GF-D8 (cell line): ENCODE measurements at regions not wholly inside any gene's neighbourhood (a gene's known extent, or its start where the extent isn't known, plus 50 kb on each side); places are given as distances from the start of the nearest gene placed in this dataset.
"Not testable (repeated sequence)": the region's sequence is repeated elsewhere in the genome, so short reads cannot be mapped to it uniquely, and the experiment has no call there.

ENCODE experiments used
- DNase-seq: peaks from one replicate; lab custom pipeline; 2025; lab: John Stamatoyannopoulos, UW

DNA sequence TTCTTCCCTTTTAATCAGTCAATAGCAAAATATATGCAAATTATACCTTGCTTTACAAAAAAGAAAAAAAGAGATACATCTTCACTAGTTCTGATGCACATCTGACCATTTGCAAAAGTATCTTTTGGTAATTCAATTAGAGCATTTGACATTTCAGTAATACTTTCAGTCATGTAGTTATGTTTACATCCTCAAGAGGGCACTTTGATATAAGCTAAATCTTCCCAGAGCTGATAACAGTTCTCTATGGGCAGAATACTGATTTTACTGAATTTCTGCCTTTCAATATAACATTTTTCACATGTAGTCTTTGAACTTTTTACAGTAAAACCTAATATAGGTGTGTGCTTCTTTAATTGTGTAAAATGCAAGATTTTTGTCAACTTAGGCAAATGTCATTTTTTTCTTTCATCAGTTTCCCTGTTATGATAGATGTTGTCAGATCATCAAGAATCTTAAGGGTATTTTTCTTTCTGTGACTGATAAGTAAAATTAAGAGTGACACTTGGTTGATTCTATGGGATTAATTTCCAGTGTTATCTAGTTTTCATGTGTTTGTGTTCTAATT is 703.5 kb upstream of the SEMA3D start:
- peak; percentile 9 for DNase-seq

DNA sequence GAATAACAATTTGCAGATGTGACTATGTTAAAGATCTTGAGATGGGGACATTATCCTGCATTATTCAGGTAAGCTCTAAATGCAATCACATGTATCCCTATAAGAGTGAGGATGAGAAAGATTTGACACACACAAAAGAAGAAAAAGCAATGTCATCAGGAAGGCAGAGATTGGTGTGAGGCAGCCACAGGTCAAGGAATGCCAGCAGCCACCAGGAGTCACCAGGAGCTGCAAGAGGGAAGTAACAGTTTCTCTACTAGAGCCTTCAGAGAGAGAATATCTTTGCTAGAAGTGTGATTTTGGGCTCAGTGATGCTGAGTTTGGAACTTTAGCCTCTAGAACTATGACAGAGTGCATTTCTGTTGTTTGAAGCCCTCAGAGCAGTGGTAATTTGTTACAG is 700.3 kb upstream of the SEMA3D start:
- no peak for DNase-seq

DNA sequence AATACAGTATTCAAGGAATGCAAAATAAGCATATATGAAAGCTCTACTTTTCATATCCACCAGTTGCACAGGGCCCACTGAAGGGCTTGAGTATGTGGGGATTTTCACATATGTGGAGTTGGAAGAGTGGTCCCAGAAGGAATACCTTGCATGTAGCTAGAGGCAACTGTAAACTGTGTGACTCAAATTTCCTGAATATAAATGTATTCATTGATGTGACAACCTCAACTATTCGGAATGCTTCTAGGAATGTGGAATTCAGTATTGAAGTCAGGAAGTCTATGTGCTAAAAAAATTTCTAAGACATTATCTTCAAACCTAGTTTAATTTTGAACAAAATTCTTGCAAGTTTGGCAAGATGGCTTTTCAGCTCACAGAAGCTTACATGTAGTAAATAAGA is 695.5 kb upstream of the SEMA3D start:
- no peak for DNase-seq

DNA sequence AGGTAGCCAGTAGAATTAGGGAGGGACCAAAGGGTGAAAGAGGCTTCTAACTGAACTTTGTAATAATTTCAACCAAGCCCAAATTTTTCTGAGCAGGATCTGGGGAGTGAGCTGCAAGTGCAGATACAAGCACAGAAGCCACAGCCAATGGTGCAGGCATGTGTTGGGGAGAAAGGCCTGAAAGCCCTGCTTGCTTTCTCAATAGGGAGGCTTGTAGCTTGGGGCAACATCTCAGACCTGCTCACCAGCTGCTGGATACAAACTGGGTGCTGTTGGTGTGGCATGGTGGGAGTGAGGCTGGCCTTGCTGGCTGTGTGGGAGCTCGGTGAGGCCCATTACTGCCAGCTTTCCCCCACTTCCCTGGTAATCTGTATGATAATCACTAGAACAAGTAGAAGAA is 688.5 kb upstream of the SEMA3D start:
- no peak for DNase-seq

DNA sequence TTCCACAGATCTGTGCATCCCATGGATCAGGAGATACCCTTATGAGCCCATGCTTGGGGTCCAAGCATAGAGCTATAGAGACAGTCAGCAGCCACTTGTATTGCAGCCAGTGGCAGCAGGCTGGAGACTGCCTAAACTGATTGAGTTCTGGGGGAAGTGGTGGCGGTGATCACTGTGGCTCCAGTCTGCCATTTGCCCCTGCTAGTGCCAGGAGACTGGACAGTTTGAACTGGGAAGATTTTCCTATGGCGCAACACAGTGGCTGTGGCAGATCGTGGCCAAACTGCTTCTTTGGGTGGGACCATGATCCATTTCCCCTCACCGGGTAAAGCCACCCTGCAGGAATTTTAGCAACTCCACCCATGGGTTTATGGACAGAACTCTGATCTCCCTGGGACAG is 679.7 kb upstream of the SEMA3D start:
- no peak for DNase-seq

DNA sequence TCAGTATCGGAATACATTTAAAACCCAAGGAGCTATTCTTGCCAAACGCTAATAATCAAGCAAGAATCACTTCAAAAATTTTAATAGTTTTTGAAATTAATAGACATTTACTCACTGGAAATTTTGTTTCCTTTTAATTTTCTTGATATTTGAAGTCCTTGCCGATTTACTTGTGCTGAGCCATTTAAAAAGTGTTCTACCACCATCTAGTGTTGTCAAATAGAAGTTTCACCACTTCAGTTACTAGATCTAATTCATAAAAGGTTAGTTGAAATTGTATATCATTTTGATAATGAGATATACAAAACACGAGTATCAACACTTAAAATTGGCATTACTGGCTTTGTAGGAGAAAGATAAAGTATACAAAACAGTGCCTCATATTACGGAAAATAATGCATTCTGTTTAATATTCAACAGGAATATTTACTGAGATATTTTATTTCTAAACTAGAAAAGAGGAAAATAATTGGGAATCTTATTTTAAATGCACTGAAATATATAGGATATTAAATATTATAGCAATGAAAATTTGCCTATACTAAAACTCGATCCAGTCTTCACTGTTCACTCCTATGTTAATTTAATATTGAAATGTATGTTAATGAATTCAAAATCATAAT is 664.8 kb upstream of the SEMA3D start:
- DNase-seq = peak; percentile 16

DNA sequence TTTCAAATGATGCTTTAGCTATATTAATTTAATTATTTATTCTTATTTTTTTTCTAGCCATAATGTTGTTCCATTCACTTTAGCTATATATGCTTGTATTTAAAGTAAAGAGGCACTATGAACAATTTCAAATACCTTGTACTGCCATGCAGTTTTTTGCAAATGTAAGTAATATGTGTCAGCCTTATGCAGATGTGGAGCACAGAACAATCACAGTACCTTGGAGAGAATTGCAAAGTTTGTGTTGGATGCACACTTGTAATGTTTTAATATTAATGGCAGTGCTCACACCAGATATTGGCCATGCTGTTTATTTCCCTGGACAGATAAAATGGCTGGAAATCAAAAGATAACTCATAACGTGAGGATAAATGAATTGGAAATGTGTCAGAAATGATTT is 663.5 kb upstream of the SEMA3D start:
- DNase-seq = no peak

DNA sequence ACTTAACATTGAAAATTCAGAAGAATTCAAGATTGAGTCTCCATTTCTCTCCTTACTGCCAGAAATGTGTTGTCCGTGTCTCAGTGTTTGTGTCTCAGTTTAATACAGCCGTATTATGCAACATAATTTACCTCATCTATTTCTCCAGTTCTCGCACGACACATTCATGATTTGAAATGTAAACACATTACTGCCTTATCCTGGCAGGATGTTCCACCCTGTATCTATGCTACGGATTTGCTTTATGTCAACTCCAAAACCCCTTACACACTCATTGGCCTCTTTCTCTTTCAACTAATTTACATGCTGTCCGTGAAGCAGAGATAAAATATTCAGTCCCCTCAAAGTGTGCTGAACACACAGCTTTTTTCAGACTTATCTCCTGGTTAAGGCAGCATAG is 653.7 kb upstream of the SEMA3D start:
- DNase-seq = no peak

DNA sequence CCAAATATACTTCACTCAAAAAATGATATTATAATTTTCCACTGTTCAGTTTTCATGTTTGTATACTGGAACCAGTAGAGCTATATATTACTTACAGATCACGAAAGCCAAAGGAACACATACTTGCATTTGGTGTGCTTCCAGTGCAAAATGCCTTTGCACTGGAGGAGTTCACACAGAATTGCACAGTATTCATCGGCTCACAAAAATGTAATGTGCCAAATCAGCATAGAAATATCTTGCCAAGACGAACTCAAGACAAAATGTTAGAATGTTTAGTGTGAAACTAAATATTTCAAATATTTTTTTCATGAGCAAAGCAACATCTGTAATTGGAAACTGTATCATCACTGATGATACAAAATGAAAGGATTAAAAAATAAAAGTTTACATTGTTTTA is 646.2 kb upstream of the SEMA3D start:
- DNase-seq = no peak

DNA sequence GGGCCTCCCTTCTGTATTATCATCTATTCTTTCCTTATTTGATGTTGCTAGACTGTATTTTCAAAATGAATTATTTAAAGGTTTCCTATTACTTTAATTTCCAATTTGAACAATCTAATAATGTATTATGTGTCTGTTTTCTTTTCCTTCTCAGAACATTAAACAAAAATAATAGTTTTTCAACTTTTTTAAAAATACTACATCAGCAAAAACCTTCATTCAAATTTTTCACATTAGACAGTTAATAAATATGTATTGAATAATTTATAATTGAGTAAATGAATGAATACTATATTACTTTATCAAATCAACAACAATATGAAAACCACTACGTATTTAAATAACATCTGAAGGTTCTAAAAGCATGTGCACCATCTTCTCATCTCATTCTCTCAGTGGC is 644.1 kb upstream of the SEMA3D start:
- no peak for DNase-seq

DNA sequence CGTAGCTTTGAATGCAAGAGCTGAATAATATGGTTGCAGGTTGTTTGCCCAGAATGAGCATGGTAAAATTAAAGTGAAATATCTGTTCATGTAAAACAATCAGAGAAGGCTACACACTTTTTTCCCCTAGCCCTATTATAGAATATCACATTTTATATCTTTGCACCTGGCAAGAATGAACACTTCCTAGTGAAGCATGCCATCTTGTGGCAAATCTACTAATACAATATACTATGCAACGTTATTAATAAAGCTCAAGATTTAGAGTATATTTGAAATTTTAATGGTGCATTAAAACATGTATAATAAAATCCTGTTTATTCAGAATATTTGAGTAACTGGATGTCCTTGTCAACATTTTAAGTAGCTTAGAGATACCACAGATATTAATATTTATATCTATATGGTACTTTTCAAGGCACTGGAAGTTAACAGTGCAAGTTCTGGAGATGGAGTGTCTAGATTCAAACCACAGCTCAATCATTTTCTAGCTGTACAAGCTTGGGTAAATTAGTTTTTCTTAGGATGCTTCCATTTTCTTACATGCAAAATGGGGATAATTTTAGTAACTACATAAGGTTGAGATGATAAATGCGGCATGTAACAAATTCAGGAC is 643.1 kb upstream of the SEMA3D start:
- DNase-seq = no peak

DNA sequence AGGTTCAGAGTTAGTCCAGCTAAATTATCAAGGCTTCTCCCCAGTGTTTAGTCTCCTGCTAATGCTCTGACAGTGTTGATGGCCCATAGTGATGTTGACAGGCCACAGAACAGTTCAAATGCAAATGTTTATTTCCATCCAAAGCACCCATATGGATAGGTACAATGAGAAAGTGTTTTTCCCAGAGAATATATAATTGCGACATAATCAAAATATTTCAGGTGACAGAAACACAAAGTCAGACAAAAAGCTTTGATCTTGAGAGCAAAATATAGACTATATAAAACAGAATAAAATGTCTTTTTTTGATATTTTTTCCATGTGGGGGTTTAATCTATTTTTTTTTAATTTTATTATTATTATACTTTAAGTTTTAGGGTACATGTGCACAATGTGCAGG is 642.3 kb upstream of the SEMA3D start:
- no peak for DNase-seq

DNA sequence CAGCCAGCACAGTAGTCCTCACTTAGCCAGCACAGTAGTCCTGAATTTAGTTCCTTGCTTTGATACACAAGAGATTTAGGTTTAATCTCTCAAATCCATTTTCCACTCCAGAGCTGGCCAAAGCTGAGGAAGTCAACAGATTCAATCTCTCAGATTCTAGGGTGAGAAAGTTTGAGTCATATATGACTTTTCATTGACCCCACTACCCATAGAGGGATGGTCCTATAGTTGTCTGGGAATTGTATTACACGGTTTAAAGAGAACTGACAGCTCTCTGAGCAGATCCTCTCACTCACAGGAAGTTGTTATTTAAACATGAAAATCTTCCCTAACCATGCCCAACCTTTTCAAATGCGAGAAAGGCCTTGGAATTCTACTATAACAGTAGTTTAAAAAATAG is 641.8 kb upstream of the SEMA3D start:
- DNase-seq = no peak

DNA sequence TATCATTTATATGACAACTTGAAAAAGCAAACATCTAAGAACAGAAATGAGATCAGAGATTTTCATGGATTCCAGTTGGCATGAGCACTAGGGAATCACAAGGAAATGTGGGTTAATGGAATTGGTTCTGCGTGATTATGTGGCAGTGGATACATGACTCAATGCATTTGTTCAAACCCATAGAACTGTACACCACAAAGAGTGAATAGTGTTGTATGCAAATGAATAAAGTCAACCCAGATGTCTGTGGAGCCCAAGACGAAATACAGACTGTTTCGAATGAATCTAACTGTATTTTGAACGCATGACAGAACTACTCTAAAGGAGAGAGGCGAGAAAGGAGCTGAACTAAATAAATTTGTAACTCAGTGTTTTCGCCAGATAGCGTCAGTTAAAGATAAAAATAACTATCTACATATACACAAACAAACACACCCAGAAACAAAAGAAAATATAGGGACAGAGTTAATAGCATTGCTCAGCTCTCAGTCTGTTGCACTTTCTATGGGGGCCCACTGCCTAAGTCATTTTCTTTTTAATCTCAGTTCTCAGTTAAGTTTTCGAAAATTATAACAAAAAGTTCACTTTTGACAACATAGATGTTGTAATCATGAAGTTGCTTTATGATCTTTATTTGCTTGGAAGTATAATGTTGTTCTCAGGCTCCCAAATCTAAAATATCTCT is 636.7 kb upstream of the SEMA3D start:
- no peak for DNase-seq

DNA sequence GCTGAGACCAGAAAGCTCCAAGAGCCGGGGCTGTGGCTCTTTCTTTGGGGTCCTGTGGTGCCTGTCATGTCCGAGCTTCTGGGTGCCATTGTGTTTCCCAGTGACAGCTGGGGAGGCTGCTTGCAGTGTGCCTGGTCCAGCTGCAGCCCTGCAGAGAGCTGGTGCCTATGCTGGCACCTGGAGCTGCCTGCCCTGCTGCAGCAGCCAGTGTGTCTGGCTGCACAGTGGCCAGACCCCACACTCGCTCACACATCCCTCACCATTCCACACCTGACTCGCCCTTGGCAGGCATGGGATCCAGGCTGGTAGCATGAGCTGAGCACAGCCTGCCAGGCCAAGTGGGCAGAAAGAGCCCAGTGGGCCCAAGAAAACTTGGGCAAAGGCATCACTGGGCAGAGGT is 635.1 kb upstream of the SEMA3D start:
- no peak for DNase-seq

DNA sequence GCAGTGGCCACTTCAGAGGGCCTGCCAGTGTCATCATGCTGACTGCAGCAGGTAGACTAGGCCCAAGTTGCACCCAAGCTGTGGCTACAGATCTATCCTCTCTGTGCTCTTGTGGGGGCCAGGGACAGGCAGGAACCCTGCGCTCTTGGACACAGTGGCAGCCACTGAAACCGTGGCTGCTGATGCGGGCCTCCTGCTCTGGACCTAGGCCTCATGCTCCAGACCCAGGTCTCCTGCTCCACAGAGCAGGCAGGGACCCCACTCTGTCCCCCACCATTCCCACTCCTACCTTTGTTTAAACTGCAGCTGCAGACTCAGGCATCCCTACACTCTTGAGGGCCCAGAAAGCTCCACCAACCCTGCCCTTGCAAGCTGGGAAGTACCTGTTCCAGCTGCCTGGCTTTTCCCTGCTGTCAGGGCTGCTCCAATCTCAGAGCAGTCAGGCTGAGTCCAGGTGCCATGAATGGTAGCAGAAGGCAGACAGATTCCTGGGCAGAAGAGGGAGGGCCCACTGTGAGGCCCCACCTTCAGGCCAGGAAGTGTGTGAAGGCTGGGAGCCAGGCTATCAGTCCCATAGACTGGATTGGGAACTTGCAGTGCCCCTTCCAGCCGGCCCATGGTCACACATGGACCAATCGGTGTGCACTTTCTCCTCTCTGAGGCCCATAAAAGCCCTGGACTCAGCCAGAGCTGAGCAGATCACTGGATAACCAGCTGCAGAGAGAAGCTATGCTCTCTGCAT is 634.0 kb upstream of the SEMA3D start:
- no peak for DNase-seq

DNA sequence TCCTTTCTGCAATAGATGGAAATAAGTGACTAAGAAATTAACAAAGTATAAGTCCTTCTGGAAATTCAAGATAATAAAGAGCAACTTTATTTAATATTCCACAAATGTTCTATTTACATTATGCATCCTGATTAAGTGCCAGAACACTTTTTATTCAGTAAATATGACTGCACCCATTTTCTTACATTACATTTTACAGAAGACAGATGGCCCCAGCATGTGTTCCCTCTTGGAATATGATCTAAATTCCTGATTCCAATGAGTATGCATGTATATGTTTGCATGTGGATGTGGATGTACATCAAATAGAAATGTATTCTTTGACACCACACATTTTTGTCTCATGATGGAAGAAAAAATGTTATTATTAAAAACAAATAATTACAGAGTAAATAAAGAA is 628.7 kb upstream of the SEMA3D start:
- DNase-seq = no peak

DNA sequence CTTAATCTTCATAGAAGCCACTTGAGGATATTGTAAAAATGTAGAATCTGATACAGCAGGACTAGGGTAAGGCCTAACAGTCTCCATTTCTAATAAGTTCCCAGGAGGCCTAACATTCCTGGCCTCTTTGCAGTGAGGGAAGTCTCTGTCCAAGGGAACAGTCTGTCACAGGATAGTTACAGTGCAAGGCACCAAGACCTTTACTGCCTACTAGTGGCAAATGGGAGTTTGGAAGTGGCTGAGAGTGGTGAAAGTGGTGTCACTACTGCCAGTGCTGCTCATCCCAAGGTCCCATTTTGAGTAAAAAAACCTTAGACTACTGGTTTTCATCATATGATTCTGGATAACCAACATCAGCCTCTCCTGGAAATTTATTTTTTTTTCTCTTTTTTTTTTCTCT is 619.5 kb upstream of the SEMA3D start:
- no peak for DNase-seq

DNA sequence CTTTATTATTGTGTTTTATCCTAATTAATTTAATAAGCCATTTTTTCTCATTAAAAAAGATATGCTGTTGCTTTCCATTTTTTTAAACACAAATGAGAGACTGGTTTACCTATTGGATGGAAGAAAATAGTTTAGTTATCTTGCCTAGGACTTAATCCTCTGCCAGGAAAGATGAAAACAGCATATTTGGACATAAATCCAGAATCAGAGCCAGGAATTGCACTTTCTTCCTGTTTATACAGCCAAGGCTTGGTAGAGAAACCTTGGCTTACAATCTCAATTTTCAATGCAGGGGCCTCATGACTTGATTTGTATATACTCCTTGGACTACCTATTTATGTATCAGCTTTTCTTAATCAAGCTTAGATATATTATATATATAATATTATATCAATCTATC is 618.8 kb upstream of the SEMA3D start:
- no peak for DNase-seq

DNA sequence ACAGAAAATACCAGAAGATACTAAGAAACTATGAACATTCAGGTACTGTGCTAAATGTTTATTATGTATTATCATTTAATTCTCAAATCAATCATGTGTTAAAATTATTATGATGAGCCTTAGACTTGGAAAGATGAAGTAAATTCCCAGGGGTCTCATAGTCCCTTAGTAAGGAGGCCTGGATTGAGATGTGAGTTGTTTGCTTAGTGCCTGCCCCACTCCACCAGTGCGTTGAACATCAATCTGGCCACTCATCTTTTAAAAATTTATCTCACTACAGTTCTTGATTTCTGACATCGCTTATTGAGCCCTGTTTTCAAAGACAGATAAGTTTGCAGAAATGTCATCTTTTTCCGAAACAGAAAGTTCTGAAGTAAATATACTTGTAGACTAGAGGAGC is 618.4 kb upstream of the SEMA3D start:
- no peak for DNase-seq

DNA sequence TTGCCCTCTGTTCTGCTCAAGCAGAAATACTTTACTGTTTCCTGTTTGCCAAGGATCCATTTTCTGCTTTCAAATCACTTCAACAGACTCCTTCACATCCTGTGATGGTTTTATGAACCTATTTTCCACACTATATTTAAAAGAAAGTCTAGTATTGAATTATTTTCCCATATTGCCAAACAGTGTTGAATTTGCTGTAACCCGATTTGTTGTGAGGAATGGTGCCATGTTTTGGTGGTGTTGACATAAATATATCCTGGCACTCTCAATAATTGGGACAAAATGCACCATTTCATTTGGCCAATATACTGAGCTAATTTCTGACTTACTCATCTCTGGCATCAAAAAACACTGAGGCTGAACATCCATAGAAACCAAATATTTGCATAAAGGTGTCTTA is 615.4 kb upstream of the SEMA3D start:
- no peak for DNase-seq

DNA sequence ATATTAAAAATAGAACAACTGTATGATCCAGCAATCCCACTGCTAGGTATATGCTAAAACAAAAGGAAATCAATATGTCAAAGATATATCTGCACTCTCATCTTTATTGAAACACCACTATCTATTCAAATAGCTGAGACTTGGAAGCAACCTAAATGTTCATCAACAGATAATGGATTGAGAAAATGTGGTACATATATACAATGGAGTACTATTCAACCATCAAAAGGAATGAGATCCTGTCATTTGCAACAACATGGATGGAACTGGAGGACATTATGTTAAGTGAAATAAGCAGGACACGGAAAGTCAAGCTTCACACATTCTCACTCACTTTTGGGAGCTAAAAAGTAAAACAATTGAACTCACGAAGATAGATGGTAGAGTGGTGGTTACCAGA is 610.1 kb upstream of the SEMA3D start:
- DNase-seq = no peak

DNA sequence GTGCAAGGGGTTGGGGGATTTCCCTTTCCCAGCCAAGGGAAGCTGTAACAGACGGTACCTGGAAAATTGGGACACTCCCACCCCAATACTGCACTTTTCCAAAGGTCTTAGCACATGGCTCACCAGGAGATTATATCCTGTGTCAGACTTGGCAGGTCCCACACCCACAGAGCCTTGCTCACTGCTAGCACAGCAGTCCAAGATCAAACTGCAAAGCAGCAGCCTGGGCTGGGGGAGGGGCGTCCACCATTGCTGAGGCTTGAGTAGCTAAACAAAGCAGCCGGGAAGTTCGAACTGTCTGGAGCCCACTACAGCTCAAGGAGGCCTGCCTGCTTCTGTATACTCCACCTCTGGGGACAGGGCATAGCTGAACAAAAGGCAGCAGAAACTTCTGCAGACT is 604.2 kb upstream of the SEMA3D start:
- DNase-seq = not testable (repeated sequence)
